ENCODE measurements at regions not wholly inside any gene's neighbourhood (a gene's known extent, or its start where the extent isn't known, plus 50 kb on each side); places are given as distances from the start of the nearest gene placed in this dataset.

GRCh38 chr6:104414723-104415122, 445.0 kb downstream of the HACE1 start:
- CTCF ChIA-PET, result no interaction called here
- Histone ChIP-seq H3K4me1 (ENCODE audit: control insufficient read depth, insufficient read depth, low read length) (no peaks in the 10 kb centered on the region), H3K36me3 (ENCODE audit: control insufficient read depth, insufficient read depth, low read length) (no peaks in the 10 kb centered on the region), H3K9me3 (ENCODE audit: control insufficient read depth, insufficient read depth, low read depth, low read length) (no peaks in the 10 kb centered on the region), H3K27ac (ENCODE audit: low read length) (no peak overlapping the region), H3K4me3 (ENCODE audit: low read depth in 2 of 2, low read length in 2 of 2) (no peak overlapping the region), H3K27me3 (ENCODE audit: control insufficient read depth, insufficient read depth, low read length) (no peaks in the 10 kb centered on the region)
- ATAC-seq (no peak), DNase-seq (ENCODE audit: low read depth, low spot score) (no peak)
- in situ Hi-C loops (cut with HindIII; ENCODE audit: low pct_unique_long_range_greater_than_20kb, low sequenced_read_pairs) (no loop called here), intact Hi-C loops (cut with micrococcal nuclease; ENCODE audit: unreplicated experiment) (no loop called here)
- no peak for TF ChIP-seq POLR2AphosphoS5 (IDR thresholded peaks at IDR 0.05; ENCODE audit: low read depth, low read length)
- TF ChIP-seq REST (IDR thresholded peaks at IDR 0.05; ENCODE audit: insufficient read depth in 1 of 2, low read depth in 2 of 2, low read length in 1 of 2), result no peak
- TF ChIP-seq SIN3A (IDR thresholded peaks at IDR 0.05; ENCODE audit: borderline replicate concordance, insufficient read depth, low read depth, low read length), result no peak
- TF ChIP-seq TCF7L2 (IDR thresholded peaks at IDR 0.05; ENCODE audit: low read depth, low read length), result no peak
- no peak for TF ChIP-seq CTCF (IDR thresholded peaks at IDR 0.05)
- BruUV-seq (replicated peaks), result no TSS peak
- POLR2A ChIA-PET, result no interaction called here

- Histone ChIP-seq H3K27me3 (ENCODE audit: control insufficient read depth, insufficient read depth, low read length) (no peaks in the 10 kb centered on the region), H3K4me1 (ENCODE audit: control insufficient read depth, insufficient read depth, low read length) (no peaks in the 10 kb centered on the region), H3K9me3 (ENCODE audit: control insufficient read depth, insufficient read depth, low read depth, low read length) (no peaks in the 10 kb centered on the region), H3K4me3 (ENCODE audit: low read depth in 2 of 2, low read length in 2 of 2) (no peak overlapping the region), H3K36me3 (ENCODE audit: control insufficient read depth, insufficient read depth, low read length) (no peaks in the 10 kb centered on the region), H3K27ac (ENCODE audit: low read length) (no peak overlapping the region)
- DNase-seq (ENCODE audit: low read depth, low spot score) (no peak), ATAC-seq (no peak)
- ChIA-PET CTCF (no interaction called here), POLR2A (no interaction called here)
- BruUV-seq (replicated peaks), result no TSS peak
- intact Hi-C loops (cut with micrococcal nuclease; ENCODE audit: unreplicated experiment) (no loop called here), in situ Hi-C loops (cut with HindIII; ENCODE audit: low pct_unique_long_range_greater_than_20kb, low sequenced_read_pairs) (no loop called here)
- TF ChIP-seq SIN3A (IDR thresholded peaks at IDR 0.05; ENCODE audit: borderline replicate concordance, insufficient read depth, low read depth, low read length) (no peak), REST (IDR thresholded peaks at IDR 0.05; ENCODE audit: insufficient read depth in 1 of 2, low read depth in 2 of 2, low read length in 1 of 2) (no peak), POLR2AphosphoS5 (IDR thresholded peaks at IDR 0.05; ENCODE audit: low read depth, low read length) (no peak), CTCF (IDR thresholded peaks at IDR 0.05) (no peak; the same call in 1 of the 2 replicates)
Measured at GRCh38 chr6:104413767-104414166, 446.0 kb downstream of the HACE1 start.

All from Panc1 (cell line).